HCT116 (cell line): ENCODE measurements at regions not wholly inside any gene's neighbourhood (a gene's known extent, or its start where the extent isn't known, plus 50 kb on each side); places are given as distances from the start of the nearest gene placed in this dataset.

Experiments
- ATAC-seq: fragments of 200-7000 bp; cut with Tn5 transposase; 2 replicates; pipeline ENCODE4 v1.9.1; 2020; ENCODE audit warnings: mild to moderate bottlenecking, moderate library complexity
- BruUV-seq: library from RNA; stranded (reverse); fragments of 400-500 nt; replicated peaks from 2 replicates; lab custom pipeline; 2021; lab: Mats Ljungman, UMichigan
- CTCF ChIA-PET: fragments of 300-600 bp; sonication (Branson Sonifier 250); formaldehyde crosslinking; loops from one replicate; lab custom pipeline; 2021; ENCODE audit warnings: antibody characterized with exemption; lab: Charles Lee
- POLR2A ChIA-PET: fragments of 300-600, 350-600 bp; sonication (Branson Sonifier 250); formaldehyde crosslinking; loops from one replicate; lab custom pipeline; 2021; ENCODE audit warnings: antibody characterized with exemption; lab: Charles Lee
- RAD21 ChIA-PET, 2 experiments: fragments of 300-600 bp; sonication (Branson Sonifier 250); formaldehyde crosslinking; loops; one replicate each; lab custom pipeline; 2023; ENCODE audit warnings: low total read pairs in 2 of 2; ENCODE audit not compliant: uncharacterized antibody in 2 of 2, unreplicated experiment in 2 of 2, low non-redundant PET in 1 of 2; lab: Charles Lee
- DNase-seq: peaks from one replicate; pipeline ENCODE4 v3.0.0-alpha.2; 2010; ENCODE audit warnings: low read depth, low spot score
- H2AFZ ChIP-seq: fragments of 200-600 bp; shearing (Covaris generic), sonication (generic); 2 replicates; pipeline ENCODE4 v1.6.1; 2017; ENCODE audit warnings: low read depth, mixed run types, mixed read lengths, antibody characterized with exemption, low read length; ENCODE audit not compliant: poor library complexity, severe bottlenecking
- H3K27ac ChIP-seq: 2 replicates; pipeline ENCODE4 v1.5.1; 2012; ENCODE audit warnings: low read depth, low read length
- H3K27me3 ChIP-seq: fragments of 200-600 bp; sonication (generic); 2 replicates; pipeline ENCODE4 v1.6.1; 2016; ENCODE audit warnings: mixed run types, low read length, mixed read lengths; ENCODE audit not compliant: insufficient read depth
- H3K36me3 ChIP-seq, 2 experiments: fragments of 200-500 bp in 1 of 2; fragments of 200-600 bp in 1 of 2; sonication (Bioruptor generic) in 1 of 2; sonication (generic) in 1 of 2; 2 replicates each; pipeline versions ENCODE4 v1.5.1 to v1.6.1; 2014 to 2016; ENCODE audit warnings: low read length in 2 of 2, inconsistent platforms in 1 of 2, mixed read lengths in 1 of 2, mixed run types in 1 of 2; ENCODE audit not compliant: insufficient read depth in 2 of 2, control insufficient read depth in 1 of 2
- H3K4me1 ChIP-seq, 2 experiments: fragments of 200-600 bp in 1 of 2; sonication (generic) in 1 of 2; 2 replicates each; pipeline versions ENCODE4 v1.5.1 to v1.6.1; 2012 to 2017; ENCODE audit warnings: low read length in 2 of 2, inconsistent platforms in 1 of 2, mild to moderate bottlenecking in 1 of 2, mixed read lengths in 1 of 2, mixed run types in 1 of 2, moderate library complexity in 1 of 2; ENCODE audit not compliant: insufficient read depth in 2 of 2, control insufficient read depth in 1 of 2
- H3K4me2 ChIP-seq: fragments of 200-600 bp; sonication (generic); 2 replicates; pipeline ENCODE4 v1.6.1; 2017; ENCODE audit warnings: mixed run types, low read length, mixed read lengths
- H3K4me3 ChIP-seq, 2 experiments: fragments of 200-600 bp in 1 of 2; sonication (generic) in 1 of 2; replicated peaks in 1 of 2; 2 replicates each; pipeline ENCODE4 v1.5.1; 2011 to 2016; ENCODE audit warnings: low read length in 2 of 2, control low read depth in 1 of 2, low read depth in 1 of 2, mild to moderate bottlenecking in 1 of 2, mixed read lengths in 1 of 2, mixed run types in 1 of 2
- H3K79me2 ChIP-seq: fragments of 200-600 bp; sonication (generic); 2 replicates; pipeline ENCODE4 v1.6.1; 2017; ENCODE audit warnings: mild to moderate bottlenecking, mixed run types, low read length, moderate library complexity, mixed read lengths; ENCODE audit not compliant: insufficient read depth
- H3K9ac ChIP-seq: fragments of 200-600 bp; sonication (generic); 2 replicates; pipeline ENCODE4 v1.6.1; 2016; ENCODE audit warnings: low read length, mixed read lengths
- H3K9me2 ChIP-seq: fragments of 200-600 bp; sonication (generic), shearing (Covaris generic); 2 replicates; pipeline ENCODE4 v1.6.1; 2017; ENCODE audit warnings: mixed run types, mild to moderate bottlenecking, moderate library complexity; ENCODE audit not compliant: insufficient read depth
- H3K9me3 ChIP-seq, 2 experiments: fragments of 200-500 bp in 1 of 2; fragments of 200-600 bp in 1 of 2; sonication (Bioruptor generic) in 1 of 2; sonication (generic) in 1 of 2; 2 replicates each; pipeline ENCODE4 v1.6.1; 2014 to 2017; ENCODE audit warnings: low read length in 2 of 2, mixed read lengths in 2 of 2, inconsistent platforms in 1 of 2, low read depth in 1 of 2, mild to moderate bottlenecking in 1 of 2, mixed run types in 1 of 2, moderate library complexity in 1 of 2; ENCODE audit not compliant: control insufficient read depth in 1 of 2, insufficient read depth in 1 of 2
- H4K20me1 ChIP-seq: fragments of 200-600 bp; sonication (generic), shearing (Covaris generic); 2 replicates; pipeline ENCODE4 v1.6.1; 2017; ENCODE audit warnings: mixed run types, mild to moderate bottlenecking, moderate library complexity; ENCODE audit not compliant: insufficient read depth
- CEBPB ChIP-seq: IDR thresholded peaks from 2 replicates; pipeline ENCODE4 v1.6.1; 2012; ENCODE audit warnings: low read depth
- EGR1 ChIP-seq: IDR thresholded peaks from 2 replicates; pipeline ENCODE4 v1.6.1; 2012; ENCODE audit warnings: low read depth
- ELF1 ChIP-seq: IDR thresholded peaks from 2 replicates; pipeline ENCODE4 v1.6.1; 2012; ENCODE audit warnings: low read depth, borderline replicate concordance
- EZH2 ChIP-seq: fragments of 200-600 bp; sonication (generic); IDR thresholded peaks from 2 replicates; pipeline ENCODE4 v1.6.1; 2017; ENCODE audit warnings: antibody characterized with exemption, mixed run types
- EZH2phosphoT487 ChIP-seq: fragments of 200-600 bp; IDR thresholded peaks from 2 replicates; pipeline ENCODE4 v1.6.1; 2018; ENCODE audit warnings: antibody characterized with exemption, borderline replicate concordance
- FOSL1 ChIP-seq: IDR thresholded peaks from 2 replicates; pipeline ENCODE4 v1.6.1; 2012; ENCODE audit warnings: low read depth
- JUND ChIP-seq: IDR thresholded peaks from 2 replicates; pipeline ENCODE4 v1.6.1; 2012
- POLR2A ChIP-seq: IDR thresholded peaks from 2 replicates; pipeline ENCODE4 v1.7.0; 2011; ENCODE audit warnings: borderline replicate concordance; ENCODE audit not compliant: insufficient read depth, insufficient read length; ENCODE audit errors: extremely low read depth
- POLR2AphosphoS5 ChIP-seq: IDR thresholded peaks from 2 replicates; pipeline ENCODE4 v1.6.1; 2011; ENCODE audit warnings: mild to moderate bottlenecking, low read depth, low read length, moderate library complexity
- RAD21 ChIP-seq: IDR thresholded peaks from 2 replicates; pipeline ENCODE4 v1.6.1; 2012; ENCODE audit warnings: low read depth, mild to moderate bottlenecking
- SIN3A ChIP-seq: IDR thresholded peaks from 2 replicates; pipeline ENCODE4 v1.6.1; 2012; ENCODE audit warnings: low read depth
- SP1 ChIP-seq: IDR thresholded peaks from 2 replicates; pipeline ENCODE4 v1.6.1; 2012; ENCODE audit warnings: low read depth
- SRF ChIP-seq: IDR thresholded peaks from 2 replicates; pipeline ENCODE4 v1.6.1; 2012; ENCODE audit warnings: low read depth
- ZNF274 ChIP-seq: fragments of 200-500 bp; sonication (Bioruptor generic); IDR thresholded peaks from 2 replicates; pipeline ENCODE4 v1.6.1; 2014; ENCODE audit warnings: mild to moderate bottlenecking, low read depth, low read length, inconsistent platforms
- intact Hi-C: fragments of 100-400 bp; cut with micrococcal nuclease; formaldehyde crosslinking; loops from 2 replicates; pipeline ENCODE4 v1.10.0; 2022
- TF ChIP-seq, protein P1 (sequence below): IDR thresholded peaks from 2 replicates; pipeline ENCODE4 v1.6.1; 2012
- TF ChIP-seq, protein P2 (sequence below): IDR thresholded peaks from 2 replicates; pipeline ENCODE4 v1.6.1; 2011; ENCODE audit warnings: mild to moderate bottlenecking, low read length, moderate library complexity; ENCODE audit not compliant: insufficient replicate concordance; ENCODE audit errors: extremely low read depth
- TF ChIP-seq, protein P3 (sequence below): IDR thresholded peaks from 2 replicates; pipeline ENCODE4 v1.6.1; 2012; ENCODE audit warnings: low read depth

DNA sequence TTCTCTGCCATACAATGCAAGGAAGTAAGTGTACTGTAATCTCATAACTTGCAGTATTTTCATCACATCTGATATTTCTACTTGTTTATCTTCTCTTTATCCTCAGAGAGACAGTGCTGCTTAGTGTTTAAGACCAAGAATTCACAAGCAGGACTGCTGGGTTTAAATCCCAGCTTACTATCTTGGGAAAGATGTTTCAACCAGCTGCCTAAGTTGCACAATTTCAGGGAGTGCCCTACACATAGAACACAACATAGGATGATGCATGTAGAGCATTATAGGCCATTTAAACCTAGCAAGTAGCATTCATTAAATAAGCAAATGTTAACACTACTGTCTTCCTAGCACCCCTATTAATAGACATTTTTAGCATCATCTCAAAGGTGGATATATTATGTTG lies 205.2 kb upstream of the CEP162 start:
- no peaks in the 10 kb centered on the region for H3K36me3 ChIP-seq
- intact Hi-C loops: no loop called here
- H3K27ac ChIP-seq: no peak overlapping the region
- RAD21 ChIA-PET: no interaction called here
- DNase-seq (no peak), ATAC-seq (no peak)
- no peak overlapping the region for H3K4me3 ChIP-seq
- POLR2A ChIA-PET: no interaction called here
- no peaks in the 10 kb centered on the region for H3K79me2 ChIP-seq
- TF ChIP-seq SRF (no peak), SP1 (no peak), POLR2A (no peak), JUND (no peak), SIN3A (no peak), ELF1 (no peak), FOSL1 (no peak), ZNF274 (no peak), EGR1 (no peak), CEBPB (no peak), EZH2 (no peak), EZH2phosphoT487 (no peak), RAD21 (no peak), POLR2AphosphoS5 (no peak)
- TF ChIP-seq, protein P1, sequence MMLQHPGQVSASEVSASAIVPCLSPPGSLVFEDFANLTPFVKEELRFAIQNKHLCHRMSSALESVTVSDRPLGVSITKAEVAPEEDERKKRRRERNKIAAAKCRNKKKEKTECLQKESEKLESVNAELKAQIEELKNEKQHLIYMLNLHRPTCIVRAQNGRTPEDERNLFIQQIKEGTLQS: no peak
- TF ChIP-seq, protein P2, sequence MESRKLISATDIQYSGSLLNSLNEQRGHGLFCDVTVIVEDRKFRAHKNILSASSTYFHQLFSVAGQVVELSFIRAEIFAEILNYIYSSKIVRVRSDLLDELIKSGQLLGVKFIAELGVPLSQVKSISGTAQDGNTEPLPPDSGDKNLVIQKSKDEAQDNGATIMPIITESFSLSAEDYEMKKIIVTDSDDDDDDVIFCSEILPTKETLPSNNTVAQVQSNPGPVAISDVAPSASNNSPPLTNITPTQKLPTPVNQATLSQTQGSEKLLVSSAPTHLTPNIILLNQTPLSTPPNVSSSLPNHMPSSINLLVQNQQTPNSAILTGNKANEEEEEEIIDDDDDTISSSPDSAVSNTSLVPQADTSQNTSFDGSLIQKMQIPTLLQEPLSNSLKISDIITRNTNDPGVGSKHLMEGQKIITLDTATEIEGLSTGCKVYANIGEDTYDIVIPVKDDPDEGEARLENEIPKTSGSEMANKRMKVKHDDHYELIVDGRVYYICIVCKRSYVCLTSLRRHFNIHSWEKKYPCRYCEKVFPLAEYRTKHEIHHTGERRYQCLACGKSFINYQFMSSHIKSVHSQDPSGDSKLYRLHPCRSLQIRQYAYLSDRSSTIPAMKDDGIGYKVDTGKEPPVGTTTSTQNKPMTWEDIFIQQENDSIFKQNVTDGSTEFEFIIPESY: no peak
- TF ChIP-seq, protein P3, sequence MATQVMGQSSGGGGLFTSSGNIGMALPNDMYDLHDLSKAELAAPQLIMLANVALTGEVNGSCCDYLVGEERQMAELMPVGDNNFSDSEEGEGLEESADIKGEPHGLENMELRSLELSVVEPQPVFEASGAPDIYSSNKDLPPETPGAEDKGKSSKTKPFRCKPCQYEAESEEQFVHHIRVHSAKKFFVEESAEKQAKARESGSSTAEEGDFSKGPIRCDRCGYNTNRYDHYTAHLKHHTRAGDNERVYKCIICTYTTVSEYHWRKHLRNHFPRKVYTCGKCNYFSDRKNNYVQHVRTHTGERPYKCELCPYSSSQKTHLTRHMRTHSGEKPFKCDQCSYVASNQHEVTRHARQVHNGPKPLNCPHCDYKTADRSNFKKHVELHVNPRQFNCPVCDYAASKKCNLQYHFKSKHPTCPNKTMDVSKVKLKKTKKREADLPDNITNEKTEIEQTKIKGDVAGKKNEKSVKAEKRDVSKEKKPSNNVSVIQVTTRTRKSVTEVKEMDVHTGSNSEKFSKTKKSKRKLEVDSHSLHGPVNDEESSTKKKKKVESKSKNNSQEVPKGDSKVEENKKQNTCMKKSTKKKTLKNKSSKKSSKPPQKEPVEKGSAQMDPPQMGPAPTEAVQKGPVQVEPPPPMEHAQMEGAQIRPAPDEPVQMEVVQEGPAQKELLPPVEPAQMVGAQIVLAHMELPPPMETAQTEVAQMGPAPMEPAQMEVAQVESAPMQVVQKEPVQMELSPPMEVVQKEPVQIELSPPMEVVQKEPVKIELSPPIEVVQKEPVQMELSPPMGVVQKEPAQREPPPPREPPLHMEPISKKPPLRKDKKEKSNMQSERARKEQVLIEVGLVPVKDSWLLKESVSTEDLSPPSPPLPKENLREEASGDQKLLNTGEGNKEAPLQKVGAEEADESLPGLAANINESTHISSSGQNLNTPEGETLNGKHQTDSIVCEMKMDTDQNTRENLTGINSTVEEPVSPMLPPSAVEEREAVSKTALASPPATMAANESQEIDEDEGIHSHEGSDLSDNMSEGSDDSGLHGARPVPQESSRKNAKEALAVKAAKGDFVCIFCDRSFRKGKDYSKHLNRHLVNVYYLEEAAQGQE: no peak
- H3K4me1 ChIP-seq: no peaks in the 10 kb centered on the region
- BruUV-seq: no TSS peak
- CTCF ChIA-PET: interaction anchor here (3.0 kb wide), 1 partner anchor 10 kb away, joined by 16 read pairs; no protein-coding TSS in a partner anchor
- no peak overlapping the region for H2AFZ ChIP-seq
- no peaks in the 10 kb centered on the region for H4K20me1 ChIP-seq
- H3K4me2 ChIP-seq: no peak overlapping the region
- no peaks in the 10 kb centered on the region for H3K9me2 ChIP-seq
- no peak overlapping the region for H3K9ac ChIP-seq
- no peaks in the 10 kb centered on the region for H3K9me3 ChIP-seq
- H3K27me3 ChIP-seq: peaks cover 14% of the 10 kb centered on the region; the same call in 1 of the 2 replicates
